Epithelial cell of esophagus (primary cell): ENCODE measurements at regions not wholly inside any gene's neighbourhood (a gene's known extent, or its start where the extent isn't known, plus 50 kb on each side); places are given as distances from the start of the nearest gene placed in this dataset.
A peak's percentile ranks its signal among the peaks of the same experiment; 100 is the strongest.

Experiments
- DNase-seq: peaks from one replicate; pipeline ENCODE4 v3.0.0; 2010; ENCODE audit warnings: low read depth
- H3K4me3 ChIP-seq: 2 replicates; pipeline ENCODE4 v1.5.1; 2011; ENCODE audit warnings: mild to moderate bottlenecking, low read length, control low read depth
- CTCF ChIP-seq: IDR thresholded peaks from 2 replicates; pipeline ENCODE4 v1.5.1; 2011; ENCODE audit warnings: low read depth, mild to moderate bottlenecking, low read length, control low read depth, inconsistent platforms; ENCODE audit not compliant: insufficient read depth; ENCODE audit errors: missing control alignments

GRCh38 chr13:26456650-26457049 is 100.8 kb upstream of the WASF3 start:
- DNase-seq: no peak
- no peak overlapping the region for H3K4me3 ChIP-seq
- no peak for TF ChIP-seq CTCF

GRCh38 chr13:26457212-26457611 is 100.3 kb upstream of the WASF3 start:
- DNase-seq: peak; percentile 62
- no peak overlapping the region for H3K4me3 ChIP-seq
- no peak for TF ChIP-seq CTCF

- no peak for DNase-seq
- TF ChIP-seq CTCF: no peak
- no peak overlapping the region for H3K4me3 ChIP-seq
Measured at GRCh38 chr13:26458196-26458749, 99.2 kb upstream of the WASF3 start.

- TF ChIP-seq CTCF: no peak
- no peak overlapping the region for H3K4me3 ChIP-seq
- DNase-seq: peak; percentile 39
Measured at GRCh38 chr13:26459276-26460131, 98.0 kb upstream of the WASF3 start.

- no peak for DNase-seq
- TF ChIP-seq CTCF: no peak
- no peak overlapping the region for H3K4me3 ChIP-seq
Measured at GRCh38 chr13:26460648-26461047, 96.8 kb upstream of the WASF3 start.

GRCh38 chr13:26463296-26463695 is 94.2 kb upstream of the WASF3 start:
- no peak overlapping the region for H3K4me3 ChIP-seq
- TF ChIP-seq CTCF: no peak
- DNase-seq: no peak

GRCh38 chr13:26463848-26464247 is 93.6 kb upstream of the WASF3 start:
- no peak for TF ChIP-seq CTCF
- no peak overlapping the region for H3K4me3 ChIP-seq

More at GRCh38 chr13:26463848-26464247, 93.6 kb upstream of the WASF3 start:
- no peak for DNase-seq
